Stimulated activated CD8-positive, alpha-beta memory T cell treated with anti-CD3 and anti-CD28 coated beads, Interleukin-4, amount 100 ng/mL, for 48 hours (primary cell): ENCODE measurements at regions not wholly inside any gene's neighbourhood (a gene's known extent, or its start where the extent isn't known, plus 50 kb on each side); places are given as distances from the start of the nearest gene placed in this dataset.
"Not testable (repeated sequence)": the region's sequence is repeated elsewhere in the genome, so short reads cannot be mapped to it uniquely, and the experiment has no call there.

Source experiments
- DNase-seq: peaks from one replicate; pipeline ENCODE4 v3.0.0-alpha.2; 2020

GRCh38 chr1:29396438-29397255 is 160.3 kb downstream of the PTPRU start:
- no peak for DNase-seq

GRCh38 chr1:29395736-29396437 is 159.6 kb downstream of the PTPRU start:
- no peak for DNase-seq

- no peak for DNase-seq
These were observed 158.4 kb downstream of the PTPRU start for GRCh38 chr1:29394521-29395225.

- DNase-seq = no peak
These were observed 157.1 kb downstream of the PTPRU start for GRCh38 chr1:29393451-29393826.

GRCh38 chr1:29392486-29393450 is 156.4 kb downstream of the PTPRU start:
- no peak for DNase-seq

- DNase-seq = no peak
These were observed 155.7 kb downstream of the PTPRU start for GRCh38 chr1:29392036-29392435.

GRCh38 chr1:29391362-29391880 is 155.1 kb downstream of the PTPRU start:
- DNase-seq = no peak

- no peak for DNase-seq
These were observed 154.4 kb downstream of the PTPRU start for GRCh38 chr1:29390491-29391361.

- no peak for DNase-seq
These were observed 153.8 kb downstream of the PTPRU start for GRCh38 chr1:29390075-29390474.

- no peak for DNase-seq
These were observed 153.3 kb downstream of the PTPRU start for GRCh38 chr1:29389533-29390041.

- DNase-seq = no peak
These were observed 152.6 kb downstream of the PTPRU start for GRCh38 chr1:29388884-29389283.

GRCh38 chr1:29388170-29388569 is 151.8 kb downstream of the PTPRU start:
- no peak for DNase-seq

- no peak for DNase-seq
These were observed 150.9 kb downstream of the PTPRU start for GRCh38 chr1:29387210-29387609.

GRCh38 chr1:29386453-29386852 is 150.1 kb downstream of the PTPRU start:
- not testable (repeated sequence) for DNase-seq

- no peak for DNase-seq
These were observed 149.6 kb downstream of the PTPRU start for GRCh38 chr1:29385966-29386365.

GRCh38 chr1:29384496-29385015 is 148.2 kb downstream of the PTPRU start:
- DNase-seq = no peak

GRCh38 chr1:29383746-29384371 is 147.5 kb downstream of the PTPRU start:
- no peak for DNase-seq

- no peak for DNase-seq
These were observed 146.8 kb downstream of the PTPRU start for GRCh38 chr1:29382851-29383745.

GRCh38 chr1:29381426-29381825 is 145.1 kb downstream of the PTPRU start:
- DNase-seq = no peak
